GM23338 (cell line): ENCODE measurements at regions not wholly inside any gene's neighbourhood (a gene's known extent, or its start where the extent isn't known, plus 50 kb on each side); places are given as distances from the start of the nearest gene placed in this dataset.

Experiments used
- ATAC-seq: fragments of 200-7000 bp; cut with Tn5 transposase; 3 replicates; pipeline ENCODE4 v1.9.1; 2020
- DNase-seq: peaks from one replicate; pipeline ENCODE4 v3.0.0-alpha.2; 2015; ENCODE audit warnings: low spot score
- H2AFZ ChIP-seq: fragments of 200-600 bp; sonication (generic); 2 replicates; pipeline ENCODE4 v1.8.0; 2016; ENCODE audit warnings: antibody characterized with exemption, mild to moderate bottlenecking, moderate library complexity
- H3F3A ChIP-seq: fragments of 200-600 bp; sonication (generic); replicated peaks from 2 replicates; pipeline ENCODE4 v1.8.0; 2017; ENCODE audit warnings: antibody characterized with exemption, mixed run types, low read depth
- H3K27ac ChIP-seq: fragments of 200-600 bp; sonication (generic); 2 replicates; pipeline ENCODE4 v1.6.1; 2016; ENCODE audit warnings: low read depth
- H3K27me3 ChIP-seq: fragments of 200-600 bp; sonication (generic); 2 replicates; pipeline ENCODE4 v1.8.0; 2016; ENCODE audit warnings: mild to moderate bottlenecking, mixed run types, moderate library complexity; ENCODE audit not compliant: insufficient read depth
- H3K36me3 ChIP-seq: fragments of 200-600 bp; sonication (generic); 2 replicates; pipeline ENCODE4 v1.8.0; 2016; ENCODE audit warnings: mild to moderate bottlenecking; ENCODE audit not compliant: insufficient read depth
- H3K4me1 ChIP-seq: fragments of 200-600 bp; sonication (generic); 2 replicates; pipeline ENCODE4 v1.8.0; 2016; ENCODE audit warnings: mild to moderate bottlenecking, moderate library complexity; ENCODE audit not compliant: insufficient read depth
- H3K4me2 ChIP-seq: fragments of 200-600 bp; sonication (generic); 2 replicates; pipeline ENCODE4 v1.7.1; 2017; ENCODE audit warnings: mixed run types
- H3K4me3 ChIP-seq: fragments of 200-600 bp; sonication (generic); 2 replicates; pipeline ENCODE4 v1.6.1; 2016; ENCODE audit warnings: mixed run types
- H3K79me2 ChIP-seq: fragments of 200-600 bp; sonication (generic); replicated peaks from 2 replicates; pipeline ENCODE4 v1.8.0; 2017; ENCODE audit warnings: mild to moderate bottlenecking; ENCODE audit not compliant: insufficient read depth
- H3K9me2 ChIP-seq: fragments of 200-600 bp; sonication (generic); 2 replicates; pipeline ENCODE4 v1.8.0; 2017; ENCODE audit not compliant: insufficient read depth
- H4K20me1 ChIP-seq: fragments of 200-600 bp; sonication (generic); replicated peaks from 2 replicates; pipeline ENCODE4 v1.8.0; 2017; ENCODE audit warnings: mild to moderate bottlenecking; ENCODE audit not compliant: insufficient read depth
- H3K27ac Mint-ChIP-seq: 2 replicates; pipeline ENCODE4 v1.8.0; 2020; ENCODE audit warnings: inconsistent platforms, mild to moderate bottlenecking, moderate library complexity, mixed read lengths
- H3K27me3 Mint-ChIP-seq: 3 replicates; pipeline ENCODE4 v1.8.0; 2022; ENCODE audit warnings: low read depth, mild to moderate bottlenecking, moderate library complexity, mixed read lengths, inconsistent platforms; ENCODE audit not compliant: insufficient read depth, poor library complexity
- H3K36me3 Mint-ChIP-seq: 3 replicates; pipeline ENCODE4 v1.8.0; 2021; ENCODE audit warnings: low read depth, mild to moderate bottlenecking, inconsistent platforms, moderate library complexity, mixed read lengths
- H3K4me1 Mint-ChIP-seq: 3 replicates; pipeline ENCODE4 v1.8.0; 2020; ENCODE audit warnings: mild to moderate bottlenecking, inconsistent platforms, mixed read lengths
- H3K4me3 Mint-ChIP-seq: 3 replicates; pipeline ENCODE4 v1.8.0; 2021; ENCODE audit warnings: moderate library complexity, mild to moderate bottlenecking, inconsistent platforms, mixed read lengths
- H3K9me3 Mint-ChIP-seq: 3 replicates; pipeline ENCODE4 v1.8.0; 2020; ENCODE audit warnings: moderate library complexity, mild to moderate bottlenecking, inconsistent platforms, mixed read lengths
- CREB1 ChIP-seq: fragments of 250-450 bp; sonication (Bioruptor Pico); IDR thresholded peaks from 2 replicates; pipeline ENCODE4 v1.5.0; 2020; ENCODE audit warnings: low read depth, mild to moderate bottlenecking, moderate library complexity
- CTCF ChIP-seq, 2 experiments: fragments of 200-600 bp in 1 of 2; sonication (generic) in 1 of 2; conservative IDR thresholded peaks; 2 replicates each; pipeline versions ENCODE4 v1.5.1 to v1.6.1; 2016 to 2017; ENCODE audit warnings: antibody characterized with exemption in 2 of 2, low read depth in 2 of 2, mild to moderate bottlenecking in 2 of 2, moderate library complexity in 1 of 2
- ETS1 ChIP-seq: IDR thresholded peaks from 2 replicates; pipeline ENCODE4 v1.6.1; 2016; ENCODE audit warnings: antibody characterized with exemption
- NANOG ChIP-seq: IDR thresholded peaks from 2 replicates; pipeline ENCODE4 v1.6.1; 2016; ENCODE audit warnings: antibody characterized with exemption, borderline replicate concordance
- REST ChIP-seq: IDR thresholded peaks from one replicate; pipeline ENCODE4 v1.6.1; 2018; ENCODE audit warnings: antibody characterized with exemption; ENCODE audit not compliant: unreplicated experiment
- ZNF114 ChIP-seq: fragments of 250-450 bp; sonication (Bioruptor Pico); IDR thresholded peaks from 2 replicates; pipeline ENCODE4 v1.5.0; 2020; ENCODE audit warnings: mild to moderate bottlenecking, moderate library complexity
- ZNF331 ChIP-seq: fragments of 250-450 bp; sonication (Bioruptor Pico); IDR thresholded peaks from 2 replicates; pipeline ENCODE4 v1.5.0; 2020; ENCODE audit warnings: low read depth, mild to moderate bottlenecking, moderate library complexity
- ZNF462 ChIP-seq: fragments of 250-450 bp; sonication (Bioruptor Pico); IDR thresholded peaks from 2 replicates; pipeline ENCODE4 v1.5.0; 2020; ENCODE audit warnings: mild to moderate bottlenecking, moderate library complexity

- Histone ChIP-seq H4K20me1 (no peaks in the 10 kb centered on the region), H3K4me1 (no peaks in the 10 kb centered on the region), H3K4me3 (no peak overlapping the region), H3K4me2 (no peak overlapping the region), H3K79me2 (no peaks in the 10 kb centered on the region), H3F3A (no peaks in the 10 kb centered on the region), H3K27ac (no peak overlapping the region), H3K36me3 (no peaks in the 10 kb centered on the region), H3K9me2 (no peaks in the 10 kb centered on the region), H2AFZ (no peak overlapping the region), H3K27me3 (no peaks in the 10 kb centered on the region)
- ATAC-seq = no peak
- Mint-ChIP-seq H3K9me3 (peaks cover 2% of the 10 kb centered on the region; the same call in 2 of the 3 replicates), H3K4me3 (no peak overlapping the region), H3K27me3 (no peaks in the 10 kb centered on the region), H3K36me3 (no peaks in the 10 kb centered on the region), H3K27ac (no peak overlapping the region), H3K4me1 (no peaks in the 10 kb centered on the region)
- no peak for TF ChIP-seq ZNF462 (CRISPR knock-in tag)
- no peak for TF ChIP-seq CTCF (conservative IDR thresholded peaks at IDR 0.05; ENCODE audit: low read depth in 2 of 2)
- no peak for TF ChIP-seq ZNF331
- TF ChIP-seq NANOG = no peak
- TF ChIP-seq CREB1 (CRISPR knock-in tag) = no peak
- TF ChIP-seq REST = no peak
- TF ChIP-seq ZNF114 (CRISPR knock-in tag) = no peak
- TF ChIP-seq ETS1 = no peak
- no peak for DNase-seq
Measured at GRCh38 chr6:67045076-67045475, 1338.0 kb upstream of the EYS start.
